ENCODE measurements at regions not wholly inside any gene's neighbourhood (a gene's known extent, or its start where the extent isn't known, plus 50 kb on each side); places are given as distances from the start of the nearest gene placed in this dataset.
A peak's percentile ranks its signal among the peaks of the same experiment; 100 is the strongest.

- Histone ChIP-seq H3K27me3 (ENCODE audit: control insufficient read depth in 3 of 3, insufficient read depth in 3 of 3, low read length in 3 of 3) (no peaks in the 10 kb centered on the region), H3K4me3 (ENCODE audit: low read depth in 1 of 3, low read length in 3 of 3) (no peak overlapping the region), H3K9me3 (ENCODE audit: control insufficient read depth in 2 of 2, insufficient read depth in 1 of 2, low read depth in 1 of 2, low read length in 1 of 2) (no peaks in the 10 kb centered on the region), H3K27ac (ENCODE audit: low read depth in 1 of 3, low read length in 2 of 3) (peak overlapping the region in 2 of 3 donors; percentile 65 to 83), H3K36me3 (ENCODE audit: control insufficient read depth in 3 of 3, insufficient read depth in 2 of 3, low read depth in 1 of 3, low read length in 3 of 3) (no peaks in the 10 kb centered on the region), H3K4me1 (ENCODE audit: control insufficient read depth in 3 of 3, insufficient read depth in 2 of 3, low read depth in 1 of 3, low read length in 2 of 3) (peaks cover 0 to 56% (median 2%) of the 10 kb centered on the region in 3 donors)
- WGBS, 3 donors = 24 to 40% (median 35%) methylated on average over 5 of the region's 5 CpGs
- DNase-seq (peak; percentile 72 to 78), FAIRE-seq (no peak)
Measured at GRCh38 chr11:15497366-15497765, 382.6 kb downstream of the INSC start.

DNA sequence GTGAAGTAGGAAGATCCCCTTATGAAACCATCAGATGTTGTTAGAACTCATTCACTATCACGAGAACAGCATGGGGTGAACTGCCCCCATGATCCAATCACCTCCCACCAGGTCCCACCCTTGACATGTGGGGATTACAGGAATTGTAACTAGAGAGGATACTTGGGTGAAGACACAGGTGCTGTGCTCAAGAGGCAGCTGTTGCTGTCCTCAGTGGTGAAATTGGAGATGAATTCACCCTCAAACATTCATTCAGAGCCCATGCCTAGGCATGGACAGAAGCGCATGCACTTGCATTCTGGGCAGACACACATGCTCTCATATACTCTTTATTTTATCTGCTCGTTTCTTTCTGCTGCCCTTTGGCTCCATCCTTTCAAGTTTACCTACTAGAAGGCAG, 385.0 kb downstream of the INSC start:
- no peak overlapping the region for H3K27ac ChIP-seq (ENCODE audit: low read depth in 1 of 3, low read length in 2 of 3)
- no peak overlapping the region for H3K4me3 ChIP-seq (ENCODE audit: low read depth in 1 of 3, low read length in 3 of 3)
- no peaks in the 10 kb centered on the region for H3K36me3 ChIP-seq (ENCODE audit: control insufficient read depth in 3 of 3, insufficient read depth in 2 of 3, low read depth in 1 of 3, low read length in 3 of 3)
- FAIRE-seq = no peak
- no peak for DNase-seq
- no peaks in the 10 kb centered on the region for H3K9me3 ChIP-seq (ENCODE audit: control insufficient read depth in 2 of 2, insufficient read depth in 1 of 2, low read depth in 1 of 2, low read length in 1 of 2)
- 61 to 73% (median 65%) methylated on average over 3 of the region's 3 CpGs for WGBS, 3 donors
- H3K4me1 ChIP-seq (ENCODE audit: control insufficient read depth in 3 of 3, insufficient read depth in 2 of 3, low read depth in 1 of 3, low read length in 2 of 3) = peaks cover 0 to 41% (median 2%) of the 10 kb centered on the region in 3 donors
- H3K27me3 ChIP-seq (ENCODE audit: control insufficient read depth in 3 of 3, insufficient read depth in 3 of 3, low read length in 3 of 3) = no peaks in the 10 kb centered on the region

- H3K27me3 ChIP-seq (ENCODE audit: control insufficient read depth in 3 of 3, insufficient read depth in 3 of 3, low read length in 3 of 3) = no peaks in the 10 kb centered on the region
- H3K27ac ChIP-seq (ENCODE audit: low read depth in 1 of 3, low read length in 2 of 3) = no peak overlapping the region
- no peak overlapping the region for H3K4me3 ChIP-seq (ENCODE audit: low read depth in 1 of 3, low read length in 3 of 3)
- H3K9me3 ChIP-seq (ENCODE audit: control insufficient read depth in 2 of 2, insufficient read depth in 1 of 2, low read depth in 1 of 2, low read length in 1 of 2) = no peaks in the 10 kb centered on the region
- DNase-seq (no peak), FAIRE-seq (no peak)
- H3K36me3 ChIP-seq (ENCODE audit: control insufficient read depth in 3 of 3, insufficient read depth in 2 of 3, low read depth in 1 of 3, low read length in 3 of 3) = no peaks in the 10 kb centered on the region
- 77 to 86% (median 83%) methylated on average over 4 of the region's 4 CpGs for WGBS, 3 donors
- H3K4me1 ChIP-seq (ENCODE audit: control insufficient read depth in 3 of 3, insufficient read depth in 2 of 3, low read depth in 1 of 3, low read length in 2 of 3) = peaks cover 0 to 33% (median 2%) of the 10 kb centered on the region in 3 donors
Measured at GRCh38 chr11:15500643-15501042, 385.9 kb downstream of the INSC start.

GRCh38 chr11:15501566-15501965, 386.8 kb downstream of the INSC start:
- FAIRE-seq = no peak
- no peaks in the 10 kb centered on the region for H3K9me3 ChIP-seq (ENCODE audit: control insufficient read depth in 2 of 2, insufficient read depth in 1 of 2, low read depth in 1 of 2, low read length in 1 of 2)
- H3K36me3 ChIP-seq (ENCODE audit: control insufficient read depth in 3 of 3, insufficient read depth in 2 of 3, low read depth in 1 of 3, low read length in 3 of 3) = no peaks in the 10 kb centered on the region
- 75 to 83% (median 81%) methylated on average over 7 of the region's 7 CpGs for WGBS, 3 donors
- no peak for DNase-seq
- no peak overlapping the region for H3K4me3 ChIP-seq (ENCODE audit: low read depth in 1 of 3, low read length in 3 of 3)
- peaks cover 0 to 28% (median 0%) of the 10 kb centered on the region in 3 donors for H3K4me1 ChIP-seq (ENCODE audit: control insufficient read depth in 3 of 3, insufficient read depth in 2 of 3, low read depth in 1 of 3, low read length in 2 of 3)
- H3K27ac ChIP-seq (ENCODE audit: low read depth in 1 of 3, low read length in 2 of 3) = no peak overlapping the region
- H3K27me3 ChIP-seq (ENCODE audit: control insufficient read depth in 3 of 3, insufficient read depth in 3 of 3, low read length in 3 of 3) = no peaks in the 10 kb centered on the region

GRCh38 chr11:15505155-15505554, 390.4 kb downstream of the INSC start:
- FAIRE-seq = no peak
- WGBS, 3 donors = 93 to 100% (median 100%) methylated on average over 1 of the region's 1 CpG
- no peak overlapping the region for H3K27ac ChIP-seq (ENCODE audit: low read depth in 1 of 3, low read length in 2 of 3)

GRCh38 chr11:15507592-15507991, 392.9 kb downstream of the INSC start:
- WGBS, 3 donors = 10 to 48% (median 32%) methylated on average over 6 of the region's 6 CpGs
- H3K27ac ChIP-seq (ENCODE audit: low read depth in 1 of 3, low read length in 2 of 3) = peak overlapping the region in 2 of 3 donors; percentile 38 to 78
- FAIRE-seq = no peak
- H3K9me3 ChIP-seq (ENCODE audit: control insufficient read depth in 2 of 2, insufficient read depth in 1 of 2, low read depth in 1 of 2, low read length in 1 of 2) = no peaks in the 10 kb centered on the region
- H3K36me3 ChIP-seq (ENCODE audit: control insufficient read depth in 3 of 3, insufficient read depth in 2 of 3, low read depth in 1 of 3, low read length in 3 of 3) = no peaks in the 10 kb centered on the region
- no peaks in the 10 kb centered on the region for H3K27me3 ChIP-seq (ENCODE audit: control insufficient read depth in 3 of 3, insufficient read depth in 3 of 3, low read length in 3 of 3)
- DNase-seq = peak; percentile 93
- no peak overlapping the region for H3K4me3 ChIP-seq (ENCODE audit: low read depth in 1 of 3, low read length in 3 of 3)
- peaks cover 0 to 11% (median 0%) of the 10 kb centered on the region in 3 donors for H3K4me1 ChIP-seq (ENCODE audit: control insufficient read depth in 3 of 3, insufficient read depth in 2 of 3, low read depth in 1 of 3, low read length in 2 of 3)

More at GRCh38 chr11:15505155-15505554, 390.4 kb downstream of the INSC start:
- Histone ChIP-seq H3K27me3 (ENCODE audit: control insufficient read depth in 3 of 3, insufficient read depth in 3 of 3, low read length in 3 of 3) (no peaks in the 10 kb centered on the region), H3K36me3 (ENCODE audit: control insufficient read depth in 3 of 3, insufficient read depth in 2 of 3, low read depth in 1 of 3, low read length in 3 of 3) (no peaks in the 10 kb centered on the region), H3K9me3 (ENCODE audit: control insufficient read depth in 2 of 2, insufficient read depth in 1 of 2, low read depth in 1 of 2, low read length in 1 of 2) (no peaks in the 10 kb centered on the region), H3K4me1 (ENCODE audit: control insufficient read depth in 3 of 3, insufficient read depth in 2 of 3, low read depth in 1 of 3, low read length in 2 of 3) (peaks cover 0 to 13% (median 0%) of the 10 kb centered on the region in 3 donors), H3K4me3 (ENCODE audit: low read depth in 1 of 3, low read length in 3 of 3) (no peak overlapping the region)
- DNase-seq = no peak

DNA sequence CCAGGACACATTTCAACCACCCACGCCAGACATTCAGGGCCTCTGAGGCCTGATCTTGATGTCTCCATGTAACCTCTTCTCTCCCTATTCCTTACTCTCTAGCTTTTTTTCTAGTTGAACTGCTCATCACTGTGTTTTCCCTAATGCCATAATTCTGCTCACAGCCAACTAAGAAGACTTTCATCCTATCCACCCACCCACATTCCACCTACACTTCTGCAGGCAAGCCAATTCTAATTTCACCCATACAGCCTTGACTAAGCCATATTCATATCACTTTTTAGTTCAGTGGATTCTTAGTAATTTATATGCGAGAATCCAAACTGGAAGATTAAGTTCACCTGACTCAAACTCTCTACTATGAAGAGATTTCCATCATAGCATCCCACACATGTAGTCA, 394.4 kb downstream of the INSC start:
- FAIRE-seq (no peak), DNase-seq (no peak)
- H3K27me3 ChIP-seq (ENCODE audit: control insufficient read depth in 3 of 3, insufficient read depth in 3 of 3, low read length in 3 of 3) = no peaks in the 10 kb centered on the region
- H3K36me3 ChIP-seq (ENCODE audit: control insufficient read depth in 3 of 3, insufficient read depth in 2 of 3, low read depth in 1 of 3, low read length in 3 of 3) = no peaks in the 10 kb centered on the region
- 94 to 97% (median 97%) methylated on average over 2 of the region's 2 CpGs for WGBS, 3 donors
- H3K27ac ChIP-seq (ENCODE audit: low read depth in 1 of 3, low read length in 2 of 3) = no peak overlapping the region
- peaks cover 0 to 11% (median 0%) of the 10 kb centered on the region in 3 donors for H3K4me1 ChIP-seq (ENCODE audit: control insufficient read depth in 3 of 3, insufficient read depth in 2 of 3, low read depth in 1 of 3, low read length in 2 of 3)
- peaks cover 0 to 2% of the 10 kb centered on the region in 2 donors for H3K9me3 ChIP-seq (ENCODE audit: control insufficient read depth in 2 of 2, insufficient read depth in 1 of 2, low read depth in 1 of 2, low read length in 1 of 2)
- H3K4me3 ChIP-seq (ENCODE audit: low read depth in 1 of 3, low read length in 3 of 3) = no peak overlapping the region

DNA sequence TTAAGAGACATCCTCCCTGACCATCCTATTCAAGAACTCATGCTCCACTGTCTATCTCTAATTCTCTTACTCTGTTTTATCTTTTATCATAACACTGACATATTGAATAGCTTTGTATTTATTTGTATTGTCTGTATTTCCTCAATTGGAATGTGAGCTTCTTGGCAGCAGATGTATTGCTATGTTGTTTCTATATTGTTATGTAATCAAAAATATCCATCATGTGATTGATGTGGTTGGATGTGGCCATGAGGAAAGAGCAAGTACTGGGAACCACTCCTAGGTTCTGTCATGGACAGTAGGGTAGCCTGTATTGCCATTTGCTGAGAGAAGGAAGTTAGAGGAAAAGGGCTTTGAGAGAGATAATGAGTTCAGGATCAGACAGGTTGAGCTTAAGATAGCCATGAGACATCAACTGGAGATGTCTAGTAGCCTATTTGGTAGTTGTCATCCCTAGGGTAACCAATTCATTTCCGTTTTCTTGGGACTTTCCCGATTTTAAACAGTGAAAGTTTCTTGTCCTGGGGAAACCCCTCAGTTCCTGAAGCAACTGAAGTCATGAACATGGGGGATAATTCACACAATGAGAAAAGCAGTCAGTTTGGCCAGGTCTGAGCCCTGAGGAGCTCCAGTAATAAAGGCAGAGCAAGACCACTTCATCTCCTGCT, 404.5 kb downstream of the INSC start:
- no peak for FAIRE-seq
- Histone ChIP-seq H3K9me3 (ENCODE audit: control insufficient read depth in 2 of 2, insufficient read depth in 1 of 2, low read depth in 1 of 2, low read length in 1 of 2) (no peaks in the 10 kb centered on the region), H3K4me3 (ENCODE audit: low read depth in 1 of 3, low read length in 3 of 3) (no peak overlapping the region), H3K27ac (ENCODE audit: low read depth in 1 of 3, low read length in 2 of 3) (no peak overlapping the region), H3K36me3 (ENCODE audit: control insufficient read depth in 3 of 3, insufficient read depth in 2 of 3, low read depth in 1 of 3, low read length in 3 of 3) (no peaks in the 10 kb centered on the region), H3K27me3 (ENCODE audit: control insufficient read depth in 3 of 3, insufficient read depth in 3 of 3, low read length in 3 of 3) (no peaks in the 10 kb centered on the region), H3K4me1 (ENCODE audit: control insufficient read depth in 3 of 3, insufficient read depth in 2 of 3, low read depth in 1 of 3, low read length in 2 of 3) (peaks cover 0 to 3% (median 0%) of the 10 kb centered on the region in 3 donors)
- no peak for DNase-seq
- WGBS, 3 donors = 46 to 84% (median 78%) methylated on average over 2 of the region's 2 CpGs

GRCh38 chr11:15519911-15520310, 405.2 kb downstream of the INSC start:
- Histone ChIP-seq H3K9me3 (ENCODE audit: control insufficient read depth in 2 of 2, insufficient read depth in 1 of 2, low read depth in 1 of 2, low read length in 1 of 2) (no peaks in the 10 kb centered on the region), H3K4me1 (ENCODE audit: control insufficient read depth in 3 of 3, insufficient read depth in 2 of 3, low read depth in 1 of 3, low read length in 2 of 3) (peaks cover 0 to 3% (median 0%) of the 10 kb centered on the region in 3 donors), H3K4me3 (ENCODE audit: low read depth in 1 of 3, low read length in 3 of 3) (no peak overlapping the region), H3K27ac (ENCODE audit: low read depth in 1 of 3, low read length in 2 of 3) (no peak overlapping the region), H3K36me3 (ENCODE audit: control insufficient read depth in 3 of 3, insufficient read depth in 2 of 3, low read depth in 1 of 3, low read length in 3 of 3) (no peaks in the 10 kb centered on the region), H3K27me3 (ENCODE audit: control insufficient read depth in 3 of 3, insufficient read depth in 3 of 3, low read length in 3 of 3) (no peaks in the 10 kb centered on the region)
- FAIRE-seq = no peak
- 67 to 71% (median 70%) methylated on average over 2 of the region's 2 CpGs for WGBS, 3 donors
- no peak for DNase-seq

All from small intestine (tissue), 7 donors.